ENCODE measurements at regions not wholly inside any gene's neighbourhood (a gene's known extent, or its start where the extent isn't known, plus 50 kb on each side); places are given as distances from the start of the nearest gene placed in this dataset.
A peak's percentile ranks its signal among the peaks of the same experiment; 100 is the strongest.
"Not testable (repeated sequence)": the region's sequence is repeated elsewhere in the genome, so short reads cannot be mapped to it uniquely, and the experiment has no call there.

DNA sequence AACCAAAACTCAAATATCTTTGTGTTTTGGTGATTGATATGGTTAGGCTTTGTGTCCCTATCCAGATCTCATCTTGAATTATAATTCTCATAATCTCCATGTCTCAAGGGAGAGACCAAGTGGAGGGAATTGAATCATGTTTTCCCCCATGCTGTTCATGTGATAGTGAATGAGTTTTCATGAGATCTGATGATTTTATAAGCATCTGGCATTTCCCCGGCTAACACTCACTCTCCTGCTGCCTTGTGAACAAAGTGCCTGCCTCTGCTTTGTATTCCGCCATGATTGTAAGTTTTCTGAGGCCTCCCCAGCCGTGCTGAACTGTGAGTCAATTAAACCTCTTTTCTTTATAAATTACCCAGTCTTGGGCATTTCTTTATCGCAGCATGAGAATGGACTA is 419.5 kb downstream of the SH2D4B start:
- DNase-seq = no peak

DNA sequence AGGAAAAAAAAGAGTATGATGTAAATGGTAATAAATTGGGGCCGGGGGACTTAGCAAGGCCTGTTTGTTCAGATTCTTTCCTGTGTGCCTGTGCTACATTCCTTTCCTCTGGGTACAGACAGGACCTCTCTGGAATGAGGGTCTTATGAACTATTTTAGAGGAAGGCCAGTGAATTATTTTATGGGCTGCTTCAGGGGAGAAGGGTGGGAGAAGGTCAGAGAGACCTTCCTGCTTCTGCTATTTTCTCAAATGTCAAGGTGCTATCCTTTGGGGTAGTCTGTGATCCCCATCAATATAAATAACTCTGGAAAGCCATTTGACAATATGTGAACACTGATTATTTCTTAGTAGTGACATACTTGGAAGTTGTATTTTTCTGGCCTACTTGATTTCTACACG is 426.5 kb downstream of the SH2D4B start:
- no peak for DNase-seq

DNA sequence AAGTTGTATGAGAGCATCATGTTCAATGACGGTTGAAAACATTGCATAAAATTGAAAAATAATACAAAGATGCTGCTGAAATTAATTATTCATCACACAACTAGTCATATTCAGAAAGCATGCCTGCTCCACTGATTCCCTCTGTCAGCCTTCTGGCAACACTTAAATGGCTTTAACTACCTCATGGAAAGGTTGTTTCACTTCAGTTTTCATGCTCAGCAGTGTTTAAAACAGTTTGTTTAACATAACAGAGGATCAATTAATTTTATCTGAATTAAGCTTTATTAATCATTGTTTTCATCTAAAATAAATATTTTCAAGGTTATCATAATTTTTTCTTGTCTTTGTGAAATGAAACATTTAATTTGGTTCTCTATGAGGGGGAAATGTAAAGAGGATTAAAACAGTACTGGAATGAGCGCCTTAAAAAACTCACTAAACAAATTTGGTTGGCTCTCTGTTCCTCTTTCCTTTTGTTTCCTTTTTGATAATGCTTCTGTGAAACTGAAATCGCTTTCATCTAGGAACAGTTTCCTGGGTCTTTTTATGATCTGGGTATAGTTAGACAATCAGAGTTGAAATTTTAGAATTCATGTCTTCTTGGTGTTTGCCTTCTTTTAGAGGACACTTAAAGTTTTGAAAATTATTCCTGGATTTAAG is 427.4 kb downstream of the SH2D4B start:
- DNase-seq = peak; percentile 21

DNA sequence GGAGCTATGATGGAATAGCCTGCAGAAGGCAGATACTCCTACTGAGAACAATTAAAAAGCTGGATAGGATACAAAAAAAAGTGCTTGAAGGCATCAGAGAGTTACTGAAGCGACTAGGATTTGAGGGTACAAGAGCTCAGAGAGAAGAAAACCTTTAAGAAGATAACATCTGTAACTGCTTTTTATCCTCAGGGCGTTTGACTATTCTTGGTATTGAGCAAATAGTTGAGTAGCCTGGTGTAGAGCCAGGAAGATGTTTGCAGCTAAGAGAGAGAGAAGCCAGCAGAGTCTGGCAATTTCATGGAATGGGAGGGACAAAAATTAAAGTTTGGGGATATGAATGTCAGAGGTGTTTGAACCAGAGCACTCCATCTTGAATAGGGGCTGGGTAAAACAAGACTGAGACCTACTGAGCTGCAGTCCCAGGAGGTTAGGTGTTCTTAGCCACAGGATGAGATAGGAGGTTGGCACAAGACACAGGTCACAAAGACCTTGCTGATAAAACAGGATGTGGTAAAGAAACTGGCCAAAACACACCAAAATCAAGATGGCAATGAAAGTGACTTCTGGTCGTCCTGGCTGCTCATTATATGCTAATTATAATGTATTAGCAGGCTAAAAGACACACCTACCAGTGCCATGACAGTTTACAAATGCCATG is 428.8 kb downstream of the SH2D4B start:
- DNase-seq = no peak

DNA sequence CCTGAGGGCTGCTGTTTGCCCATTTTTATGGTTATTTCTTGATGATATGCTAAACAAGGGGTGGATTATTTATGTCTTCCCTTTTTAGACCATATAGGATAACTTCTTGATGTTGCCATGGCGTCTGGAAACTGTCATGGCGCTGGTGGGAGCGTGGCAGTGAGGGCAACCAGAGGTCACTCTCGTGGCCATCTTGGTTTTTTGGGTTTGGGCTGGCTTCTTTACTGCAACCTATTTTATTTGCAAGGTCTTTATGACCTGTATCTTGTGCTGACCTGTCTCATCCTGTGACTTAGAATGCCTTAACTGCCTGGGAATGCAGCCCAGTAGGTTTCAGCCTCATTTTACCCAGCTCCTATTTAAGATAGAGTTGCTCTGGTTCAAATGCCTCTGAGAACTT is 429.7 kb downstream of the SH2D4B start:
- not testable (repeated sequence) for DNase-seq

DNA sequence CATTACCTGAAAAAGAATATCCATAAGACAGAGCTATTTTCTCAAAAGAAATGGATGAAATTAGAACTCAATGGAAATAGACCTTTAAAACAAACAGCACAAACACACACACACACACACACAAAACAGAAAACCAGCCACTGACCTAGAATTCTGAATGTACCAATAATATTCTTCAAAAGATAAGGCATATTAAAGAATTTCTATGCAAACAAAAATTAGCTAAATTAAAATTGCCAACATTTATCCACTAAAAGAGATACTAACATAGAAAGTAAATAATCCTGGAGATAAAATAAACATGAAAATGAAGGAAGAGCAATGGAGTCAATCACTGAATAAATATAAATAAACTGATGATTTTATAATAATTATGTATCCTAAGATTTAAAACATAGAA is 431.2 kb downstream of the SH2D4B start:
- DNase-seq = no peak

DNA sequence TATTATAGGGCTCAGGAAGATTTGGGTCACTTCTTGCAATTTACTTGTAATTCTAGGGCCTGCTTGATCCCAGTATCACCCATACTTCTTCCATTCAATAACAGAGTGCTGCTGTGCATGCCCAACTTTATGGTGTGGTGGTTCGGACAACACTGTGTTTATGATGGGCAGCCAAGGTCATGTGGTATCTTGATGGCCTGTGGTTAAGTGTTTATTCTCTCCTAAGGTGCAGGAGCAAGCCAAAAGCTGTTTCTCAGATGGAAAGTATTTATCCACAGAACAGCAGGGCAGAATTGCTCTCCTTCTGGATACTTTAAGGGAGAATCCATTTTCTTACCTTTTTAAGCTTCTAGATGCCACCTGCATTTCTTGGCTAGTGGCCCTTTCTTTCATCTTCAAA is 433.8 kb downstream of the SH2D4B start:
- DNase-seq = no peak

DNA sequence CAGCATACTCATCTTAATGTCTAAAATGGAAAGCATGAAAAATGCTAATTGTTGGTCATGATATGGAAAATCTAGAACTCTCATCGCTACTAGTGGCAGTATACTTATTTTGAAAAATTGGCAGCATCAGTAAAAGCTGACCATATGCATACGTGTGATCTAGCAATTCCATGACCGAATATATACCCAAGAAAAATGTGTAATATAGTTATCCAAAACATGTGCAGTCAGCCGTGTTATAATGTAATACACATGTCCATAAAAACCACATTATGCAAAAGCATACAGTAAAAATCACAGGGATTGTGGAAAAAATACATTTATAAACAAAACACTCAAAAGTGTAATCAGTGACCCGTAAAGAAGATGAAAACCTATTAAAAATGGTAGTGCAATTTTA is 439.0 kb downstream of the SH2D4B start:
- no peak for DNase-seq

DNA sequence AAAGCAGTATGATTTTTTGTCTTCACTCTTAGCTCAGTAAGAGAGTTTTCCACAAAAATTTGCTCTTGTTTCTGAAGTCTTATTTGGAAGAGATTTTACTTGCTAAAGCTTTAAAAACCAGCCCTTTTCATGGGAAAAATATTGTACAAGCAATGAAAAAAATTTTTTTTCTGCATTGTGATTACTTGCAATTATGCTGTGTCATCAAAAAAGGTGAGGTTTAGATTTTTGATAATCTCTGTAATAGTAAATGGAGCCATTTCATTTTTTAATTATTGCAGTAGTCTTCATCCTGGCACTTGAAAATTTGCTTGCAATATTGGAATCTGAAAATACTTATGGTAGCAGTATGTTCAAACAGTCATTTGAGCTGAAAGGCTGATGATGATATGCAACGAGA is 447.4 kb downstream of the SH2D4B start:
- no peak for DNase-seq

DNA sequence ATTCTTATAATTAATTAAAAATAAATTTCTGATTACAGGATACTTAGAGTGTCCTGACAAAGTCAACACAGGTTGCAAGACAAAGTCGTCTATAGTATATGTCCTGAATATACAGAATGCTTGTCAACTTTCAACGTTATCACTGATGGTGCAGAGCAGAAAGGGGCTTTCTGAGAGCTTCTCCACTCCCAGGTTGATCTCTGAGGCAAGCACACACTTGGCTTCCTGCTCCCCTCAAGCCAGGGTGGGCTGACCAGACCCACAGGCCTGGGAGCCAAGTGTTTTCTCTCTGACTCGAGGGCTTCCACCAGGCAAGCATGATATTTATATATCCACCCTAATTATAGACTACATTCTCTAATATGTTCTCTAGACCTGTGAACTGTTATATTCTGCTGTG is 448.9 kb downstream of the SH2D4B start:
- no peak for DNase-seq

DNA sequence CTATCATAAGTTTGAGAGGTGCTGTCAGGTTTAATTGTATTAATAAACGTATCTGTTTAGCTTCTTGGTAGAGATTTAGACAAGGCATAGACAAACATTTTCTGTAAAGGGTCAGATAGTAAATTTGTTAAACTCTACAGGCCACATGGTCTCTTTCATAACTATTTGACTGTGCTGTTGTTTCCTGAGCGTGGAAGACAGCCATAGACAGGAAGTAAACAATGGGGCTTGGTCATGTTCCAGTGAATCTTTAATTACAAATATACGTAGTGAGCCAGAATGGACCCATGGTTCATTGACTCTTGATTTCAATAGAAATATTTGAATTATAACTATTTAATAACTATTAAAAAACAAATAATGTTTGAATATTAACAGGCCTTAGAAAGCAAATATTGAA is 451.1 kb downstream of the SH2D4B start:
- no peak for DNase-seq

DNA sequence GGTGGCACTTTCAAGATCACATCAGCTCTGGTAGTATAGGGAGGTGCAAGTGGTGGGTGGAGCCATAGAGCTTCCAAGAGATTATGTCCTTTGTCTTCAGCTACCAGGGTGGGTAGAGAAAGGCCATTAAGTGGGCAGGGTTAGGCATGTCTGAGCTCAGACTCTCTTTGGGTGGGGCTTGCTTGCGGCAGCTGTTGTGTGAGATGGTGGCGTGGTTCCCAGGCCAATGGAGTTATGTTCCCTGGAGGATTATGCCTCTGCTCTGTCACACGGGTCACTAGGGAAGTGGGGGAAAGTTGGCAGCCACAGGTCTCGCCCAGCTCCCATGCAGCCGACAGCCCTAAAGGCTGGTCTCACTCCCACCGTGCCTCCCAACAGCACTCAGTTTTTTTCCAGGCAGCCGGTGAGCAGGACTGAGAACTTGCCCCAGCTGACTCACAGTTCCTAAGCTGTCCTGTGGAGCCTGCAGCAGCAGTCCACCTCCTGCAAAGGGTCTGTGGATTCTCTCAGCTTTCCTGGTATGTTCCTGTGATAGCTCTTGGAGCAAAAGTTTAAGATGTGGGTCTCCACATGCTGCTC is 459.0 kb downstream of the SH2D4B start:
- DNase-seq = no peak

DNA sequence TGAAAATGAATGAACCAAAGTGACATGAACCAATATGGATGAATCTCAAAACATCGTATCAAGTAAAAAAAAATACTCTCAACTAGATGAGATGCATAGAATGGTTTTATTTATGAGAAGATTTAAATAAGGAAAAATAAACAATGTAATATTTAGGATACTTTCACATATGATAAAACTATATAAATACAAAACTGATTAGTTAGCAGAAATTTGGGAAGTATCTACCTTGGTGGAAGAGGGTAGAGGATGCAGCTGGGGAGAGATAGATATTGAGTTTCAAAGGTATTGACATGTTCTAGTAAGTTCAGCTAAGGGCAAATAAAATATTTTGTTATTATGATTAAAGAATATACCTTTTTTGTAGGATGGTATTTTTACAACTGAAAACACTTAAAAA is 463.1 kb downstream of the SH2D4B start:
- DNase-seq = no peak

DNA sequence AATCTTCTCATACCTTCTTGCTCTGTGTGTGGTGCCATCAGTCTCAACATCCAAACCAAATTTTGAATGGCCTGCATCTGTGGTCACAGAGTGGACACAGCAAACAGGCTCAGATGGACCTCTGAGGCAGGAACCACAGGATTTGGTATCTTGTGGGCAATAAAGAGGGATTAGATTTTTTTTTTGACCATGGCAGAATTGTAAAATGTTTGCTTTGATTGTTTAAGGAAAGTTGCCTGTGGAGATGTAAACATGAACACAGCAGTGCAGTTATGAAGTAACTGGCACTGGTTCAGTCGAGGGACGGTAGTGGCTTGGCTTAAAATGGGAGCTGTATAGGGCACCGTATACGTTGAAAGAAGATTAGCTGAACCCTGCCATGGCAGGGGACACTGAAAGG is 464.7 kb downstream of the SH2D4B start:
- DNase-seq = no peak

DNA sequence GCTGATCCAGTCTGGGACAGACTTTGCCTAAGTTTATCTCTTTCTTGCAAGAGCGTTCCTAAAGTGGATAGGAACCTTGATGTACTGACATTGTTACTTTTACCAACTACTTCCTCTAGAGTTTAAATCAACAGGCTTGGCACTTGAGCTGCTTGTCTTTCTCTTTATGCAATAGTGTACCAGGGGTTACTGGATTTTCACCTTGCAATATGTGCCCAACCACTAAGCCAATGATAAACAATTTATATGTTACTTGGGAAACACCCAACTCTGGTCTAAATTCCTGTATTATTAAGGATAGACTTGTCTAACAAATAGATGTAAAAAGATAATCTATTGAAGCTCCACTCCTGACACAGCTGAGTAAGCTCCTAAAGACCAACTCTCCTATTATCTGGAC is 470.2 kb downstream of the SH2D4B start:
- no peak for DNase-seq

DNA sequence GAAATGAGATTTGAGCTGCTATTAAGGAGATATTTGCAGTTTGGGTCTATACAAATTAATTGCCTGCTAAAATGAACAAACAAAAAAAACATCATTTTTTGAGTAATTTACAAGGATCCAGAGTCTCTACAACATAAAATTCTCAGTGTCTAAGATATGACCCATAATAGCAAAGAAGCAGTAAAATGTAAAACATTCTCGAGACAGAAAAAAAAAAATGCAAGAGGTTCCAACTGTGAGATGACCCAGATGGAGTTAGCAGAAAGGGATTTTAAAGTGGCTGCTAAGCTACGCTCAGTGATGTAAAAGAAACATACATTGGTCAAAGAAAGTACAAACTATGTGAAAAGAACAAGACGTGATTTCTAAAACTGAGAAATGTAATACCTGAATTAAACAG is 471.0 kb downstream of the SH2D4B start:
- no peak for DNase-seq

DNA sequence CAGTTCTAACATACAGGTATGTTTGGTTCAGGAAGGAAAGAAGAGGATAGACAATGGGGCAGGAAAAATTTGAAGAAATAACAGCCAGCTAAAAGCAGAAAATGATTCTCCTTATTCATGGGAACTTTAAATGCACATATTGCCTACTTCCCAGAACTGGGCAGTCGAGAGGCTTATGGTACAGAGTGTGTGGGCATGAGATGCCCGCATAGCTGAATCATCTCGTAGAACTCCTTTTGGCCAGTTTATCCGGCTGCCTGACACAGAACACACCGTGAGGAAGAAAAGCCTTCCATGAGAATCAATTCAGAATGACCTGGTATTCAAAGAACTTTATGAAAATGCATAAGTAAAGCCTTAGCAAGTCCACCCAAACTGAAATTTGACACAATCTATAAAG is 471.6 kb downstream of the SH2D4B start:
- no peak for DNase-seq

DNA sequence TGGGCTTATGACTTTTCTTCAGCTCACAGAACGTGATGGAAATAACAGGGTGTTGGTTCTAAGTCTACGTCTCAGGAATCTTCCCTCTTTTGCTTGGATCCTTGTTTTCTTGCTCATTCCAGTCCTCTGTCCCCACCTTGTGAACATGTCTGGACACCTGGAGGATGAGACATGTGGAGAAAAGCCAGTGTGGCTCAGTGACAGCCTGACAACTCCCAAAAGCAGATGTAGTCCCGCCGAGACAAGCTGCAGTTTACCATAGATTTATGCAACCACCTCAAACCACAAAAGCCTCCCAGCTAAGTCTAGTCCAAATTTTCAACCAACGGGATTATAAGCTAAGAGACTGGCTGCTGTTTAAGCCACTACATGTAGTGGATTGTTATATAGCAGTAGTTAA is 476.1 kb downstream of the SH2D4B start:
- DNase-seq = no peak

DNA sequence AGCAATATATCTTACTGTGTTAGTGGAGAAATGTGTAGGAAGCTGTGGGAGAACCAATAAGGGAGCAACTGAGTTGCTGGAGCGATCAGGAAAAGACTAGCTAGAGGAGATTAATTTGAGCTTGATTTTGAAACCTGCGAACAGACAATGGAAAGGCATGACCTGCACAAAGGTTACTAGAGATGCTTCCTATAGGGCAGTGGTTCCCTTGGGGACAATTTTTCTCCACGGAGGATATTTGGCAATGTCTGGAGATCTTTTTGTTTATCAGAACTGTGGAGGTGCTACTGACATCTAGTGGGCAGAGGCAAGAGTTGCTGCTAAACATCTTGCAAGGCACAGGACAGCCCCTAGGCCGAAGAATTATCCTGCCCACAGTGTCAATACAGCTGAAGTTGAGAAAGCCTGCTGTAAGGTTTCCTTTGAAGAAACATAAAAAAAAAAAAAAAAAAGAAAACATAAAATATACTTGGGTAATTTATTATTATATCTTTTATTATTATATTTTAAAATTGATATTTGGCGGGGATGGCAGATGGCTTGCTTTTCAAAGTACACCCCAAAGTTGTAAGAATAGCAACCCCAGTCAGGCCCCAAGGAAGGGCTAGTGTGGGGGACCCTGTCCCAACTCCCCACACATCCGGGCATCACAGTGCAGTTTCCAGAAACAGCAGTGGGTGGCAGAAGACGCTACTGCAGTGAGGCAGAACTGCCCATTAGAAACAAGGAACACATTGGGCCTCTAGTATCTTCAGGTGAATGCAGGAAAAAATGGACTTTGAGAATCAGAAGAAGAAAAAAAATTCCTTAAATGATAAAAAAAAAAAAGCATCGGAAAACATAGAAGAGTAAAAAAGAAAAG is 481.6 kb downstream of the SH2D4B start:
- peak; percentile 43 for DNase-seq

DNA sequence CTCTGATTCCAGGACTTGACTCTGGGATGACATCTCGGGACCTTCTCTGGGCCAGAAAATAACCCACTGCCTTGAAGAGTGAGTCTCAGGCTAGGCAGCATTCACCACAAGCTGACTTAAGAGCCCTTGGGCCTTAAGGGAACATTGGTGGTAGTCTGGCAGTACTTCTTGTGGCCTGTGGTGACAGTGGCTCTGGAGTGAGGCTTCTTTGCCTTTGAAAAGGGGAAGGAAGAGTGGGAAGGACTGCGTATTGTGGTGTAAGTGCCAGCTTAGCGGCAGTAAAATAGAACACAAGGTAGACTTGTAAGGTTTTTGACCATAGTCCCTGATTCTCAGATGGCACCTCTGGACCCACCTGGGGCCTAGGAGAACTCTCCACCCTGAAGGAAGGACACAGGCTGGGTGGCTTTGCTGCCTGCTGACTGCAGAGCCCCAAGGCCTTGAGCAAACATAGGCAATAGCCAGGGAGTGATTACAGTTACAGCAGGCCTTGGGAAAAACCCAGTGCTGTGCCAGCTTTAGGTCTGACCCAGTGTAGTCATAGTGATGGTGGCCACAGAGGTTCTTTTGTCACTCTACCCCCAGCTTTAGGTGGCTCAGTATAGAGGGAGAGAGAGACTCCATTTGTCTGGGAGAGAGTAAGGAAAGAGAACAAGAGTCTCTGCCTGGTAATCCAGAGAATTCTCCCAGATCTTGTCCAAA is 483.9 kb downstream of the SH2D4B start:
- DNase-seq = peak; percentile 14

DNA sequence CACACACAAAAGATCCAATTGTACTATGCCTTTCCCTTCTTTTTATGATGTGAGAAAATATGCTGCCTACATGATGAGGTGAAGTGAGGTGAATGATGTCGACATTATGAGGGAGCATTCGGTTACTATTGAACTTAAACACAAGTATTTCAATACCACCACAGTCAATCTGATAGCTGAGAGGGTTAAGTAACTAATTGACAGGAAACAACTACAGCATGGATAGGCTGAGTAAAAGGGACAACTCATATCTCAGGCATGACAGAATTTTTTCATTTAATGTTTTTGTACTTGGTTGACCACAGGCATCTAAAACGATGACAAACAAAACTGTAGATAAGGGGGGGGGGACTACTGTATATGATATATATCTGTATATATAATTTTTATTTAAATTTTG is 488.9 kb downstream of the SH2D4B start:
- no peak for DNase-seq

DNA sequence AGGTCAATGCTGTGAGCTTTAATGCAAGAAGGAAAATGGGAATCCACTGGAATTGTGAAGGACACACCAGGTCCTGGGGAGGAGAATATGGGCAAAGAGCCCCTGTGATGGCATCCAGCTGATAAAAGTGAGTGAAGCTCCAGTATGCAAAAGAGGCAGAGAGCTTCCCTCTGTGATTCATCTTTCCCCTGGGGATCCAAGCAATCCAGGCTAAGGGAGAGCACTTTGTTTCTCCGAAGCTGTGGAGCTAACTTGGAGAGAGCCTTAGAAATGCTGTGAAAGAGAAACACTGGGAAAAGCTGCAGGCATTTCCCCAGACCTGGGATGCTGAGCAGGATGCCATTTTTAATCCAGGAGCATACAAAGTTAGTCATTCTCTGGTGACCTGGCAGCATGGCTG is 489.5 kb downstream of the SH2D4B start:
- DNase-seq = no peak

DNA sequence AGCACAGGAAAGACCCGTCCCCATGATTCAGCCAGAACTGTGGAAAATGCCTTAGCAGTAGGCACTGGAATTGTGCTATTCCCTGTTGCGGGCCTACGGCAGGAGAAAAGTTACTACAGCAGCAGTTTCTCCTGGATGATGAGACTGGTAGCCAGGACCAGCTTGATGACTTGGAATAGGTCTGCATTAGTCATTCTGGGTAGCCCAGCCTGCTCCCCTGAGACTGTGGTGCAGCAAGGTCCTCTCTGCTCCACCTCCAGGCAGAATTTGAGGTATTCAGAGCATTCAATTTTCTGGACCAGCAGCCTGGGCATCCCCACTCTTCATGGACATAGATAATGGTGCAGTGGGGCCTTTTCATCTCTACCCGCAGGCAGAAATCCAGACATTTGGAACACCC is 490.0 kb downstream of the SH2D4B start:
- no peak for DNase-seq

Measured in inflammatory macrophage treated with lipopolysaccharide for 4 hours (primary cell).